BLaER1 (cell line): ENCODE measurements at regions not wholly inside any gene's neighbourhood (a gene's known extent, or its start where the extent isn't known, plus 50 kb on each side); places are given as distances from the start of the nearest gene placed in this dataset.
"Not testable (repeated sequence)": the region's sequence is repeated elsewhere in the genome, so short reads cannot be mapped to it uniquely, and the experiment has no call there.

Experiments
- H3K27ac ChIP-seq: shearing (Covaris generic); formaldehyde crosslinking; 2 replicates; pipeline ENCODE4 v1.8.1; 2022
- H3K27me3 ChIP-seq: shearing (Covaris generic); formaldehyde crosslinking; 2 replicates; pipeline ENCODE4 v1.8.1; 2022
- H3K36me3 ChIP-seq: shearing (Covaris generic); formaldehyde crosslinking; 2 replicates; pipeline ENCODE4 v1.8.1; 2022
- H3K4me1 ChIP-seq: shearing (Covaris generic); formaldehyde crosslinking; 2 replicates; pipeline ENCODE4 v1.8.1; 2022
- H3K4me2 ChIP-seq: shearing (Covaris generic); formaldehyde crosslinking; 2 replicates; pipeline ENCODE4 v1.8.1; 2022
- H3K4me3 ChIP-seq: shearing (Covaris generic); formaldehyde crosslinking; 2 replicates; pipeline ENCODE4 v1.8.1; 2022
- H3K9ac ChIP-seq: shearing (Covaris generic); formaldehyde crosslinking; 2 replicates; pipeline ENCODE4 v1.8.1; 2022
- H3K9me3 ChIP-seq: shearing (Covaris generic); formaldehyde crosslinking; 2 replicates; pipeline ENCODE4 v1.8.1; 2022
- H4K20me1 ChIP-seq: shearing (Covaris generic); formaldehyde crosslinking; 2 replicates; pipeline ENCODE4 v1.8.1; 2022
- Cebpa-rat ChIP-seq: shearing (Covaris generic); IDR thresholded peaks from 2 replicates; pipeline ENCODE4 v1.8.1; 2022

DNA sequence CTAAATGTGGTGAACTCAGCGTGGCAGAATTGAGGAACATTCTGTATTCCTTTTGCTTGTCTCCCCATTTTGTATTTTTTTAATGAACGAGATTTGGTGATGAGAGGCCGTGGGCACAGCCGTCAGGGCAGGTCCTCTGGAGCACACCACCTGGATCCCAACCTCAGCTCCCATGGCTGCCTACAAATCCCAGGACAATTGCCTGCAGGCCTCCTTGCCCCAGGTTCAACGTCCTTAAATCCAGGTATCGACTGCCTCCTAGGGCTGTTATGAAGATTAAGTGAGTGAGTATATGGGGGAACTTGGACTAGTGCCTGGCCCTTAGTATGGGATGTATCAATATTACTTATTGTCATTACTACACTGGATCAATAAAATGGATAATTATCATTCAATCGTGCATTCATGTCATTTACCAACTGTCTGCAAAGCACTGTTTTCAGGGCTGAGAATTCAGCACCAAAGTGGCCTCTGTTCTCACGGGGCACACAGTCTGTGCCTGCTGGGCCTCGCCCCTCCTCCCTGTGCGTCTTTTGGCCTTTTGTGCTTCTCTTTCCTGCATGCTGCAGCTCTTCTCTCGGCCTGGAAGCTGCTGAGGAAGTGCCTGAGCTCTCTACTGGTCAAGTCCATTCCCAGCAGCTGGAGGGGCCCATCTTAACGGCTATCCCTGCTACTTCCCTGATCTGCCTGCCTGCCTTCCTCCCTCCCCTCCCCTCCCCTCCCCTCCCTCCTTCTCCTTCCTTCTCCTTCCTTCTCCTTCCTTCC lies 1343.7 kb downstream of the BRD1 start:
- H4K20me1 ChIP-seq = no peaks in the 10 kb centered on the region; the same call in 1 of the 2 replicates
- H3K4me2 ChIP-seq = no peak overlapping the region
- H3K9ac ChIP-seq = no peak overlapping the region
- no peak overlapping the region for H3K4me3 ChIP-seq
- H3K4me1 ChIP-seq = no peaks in the 10 kb centered on the region
- no peaks in the 10 kb centered on the region for H3K36me3 ChIP-seq
- H3K9me3 ChIP-seq = no peaks in the 10 kb centered on the region
- TF ChIP-seq Cebpa-rat = no peak
- H3K27ac ChIP-seq = no peak overlapping the region
- peaks cover 13% of the 10 kb centered on the region for H3K27me3 ChIP-seq

DNA sequence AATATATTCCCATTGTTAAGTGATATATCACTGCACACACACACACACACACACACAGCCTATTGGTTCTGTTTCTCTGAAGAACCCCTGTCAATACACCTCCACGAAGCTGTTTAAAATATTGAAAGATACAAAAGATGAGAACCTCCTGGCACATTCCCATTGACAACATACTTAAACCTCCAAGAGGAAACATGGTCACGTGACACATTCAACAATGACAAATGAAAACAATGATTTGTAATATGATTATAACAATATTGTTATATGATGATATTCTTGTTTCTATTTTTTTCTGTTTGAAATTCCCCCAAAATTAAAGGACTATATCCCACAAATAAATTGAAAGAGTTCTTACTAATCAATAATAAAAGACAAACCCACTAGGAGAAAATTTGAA lies 1344.9 kb downstream of the BRD1 start:
- no peak for TF ChIP-seq Cebpa-rat
- Histone ChIP-seq H3K27me3 (peaks cover under 1% of the 10 kb centered on the region; the same call in 1 of the 2 replicates), H3K4me3 (no peak overlapping the region), H3K4me2 (no peak overlapping the region), H3K9ac (no peak overlapping the region), H3K36me3 (no peaks in the 10 kb centered on the region), H3K4me1 (no peaks in the 10 kb centered on the region), H3K27ac (no peak overlapping the region), H4K20me1 (no peaks in the 10 kb centered on the region; the same call in 1 of the 2 replicates), H3K9me3 (no peaks in the 10 kb centered on the region)

GRCh38 chr22:48482198-48482597 lies 1345.5 kb downstream of the BRD1 start:
- not testable (repeated sequence) for H4K20me1 ChIP-seq, H3K4me2 ChIP-seq, H3K27me3 ChIP-seq, H3K4me3 ChIP-seq, H3K9ac ChIP-seq, H3K36me3 ChIP-seq, H3K9me3 ChIP-seq, H3K27ac ChIP-seq, H3K4me1 ChIP-seq

- no peaks in the 10 kb centered on the region for H4K20me1 ChIP-seq
- H3K27ac ChIP-seq = no peak overlapping the region
Observed at GRCh38 chr22:48481748-48482147, 1345.9 kb downstream of the BRD1 start.

GRCh38 chr22:48478529-48479265 lies 1349.0 kb downstream of the BRD1 start:
- Histone ChIP-seq H3K36me3 (no peaks in the 10 kb centered on the region), H3K27ac (no peak overlapping the region), H4K20me1 (no peaks in the 10 kb centered on the region), H3K27me3 (no peaks in the 10 kb centered on the region), H3K4me3 (no peak overlapping the region), H3K4me1 (no peaks in the 10 kb centered on the region), H3K9me3 (no peaks in the 10 kb centered on the region), H3K9ac (no peak overlapping the region), H3K4me2 (no peak overlapping the region)
- TF ChIP-seq Cebpa-rat = no peak

More at GRCh38 chr22:48481748-48482147, 1345.9 kb downstream of the BRD1 start:
- Histone ChIP-seq H3K9me3 (no peaks in the 10 kb centered on the region), H3K4me1 (no peaks in the 10 kb centered on the region), H3K4me3 (no peak overlapping the region), H3K4me2 (no peak overlapping the region), H3K9ac (no peak overlapping the region), H3K27me3 (no peaks in the 10 kb centered on the region), H3K36me3 (no peaks in the 10 kb centered on the region)
- TF ChIP-seq Cebpa-rat = no peak

DNA sequence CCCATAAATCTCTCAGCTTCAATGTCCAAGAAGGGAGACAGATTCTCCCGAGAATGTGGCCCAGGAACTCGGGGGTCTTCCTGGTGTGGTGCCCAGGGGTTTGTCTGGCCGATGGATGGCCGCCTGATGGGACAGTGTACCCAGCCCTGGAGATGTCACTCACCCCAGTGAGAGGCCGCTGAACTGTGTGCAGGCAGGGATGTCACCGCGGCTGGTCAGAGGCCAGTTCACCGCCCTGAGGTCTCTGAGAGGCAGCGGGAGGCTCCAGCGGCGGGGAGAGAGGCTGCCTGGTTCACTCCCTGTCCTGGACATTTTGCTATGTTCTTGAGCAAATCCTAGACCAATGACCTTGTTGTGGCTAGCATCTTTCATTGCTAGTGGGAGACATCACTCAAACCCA lies 1349.5 kb downstream of the BRD1 start:
- Histone ChIP-seq H3K4me1 (no peaks in the 10 kb centered on the region), H4K20me1 (no peaks in the 10 kb centered on the region), H3K4me3 (no peak overlapping the region), H3K36me3 (no peaks in the 10 kb centered on the region), H3K9me3 (no peaks in the 10 kb centered on the region), H3K9ac (no peak overlapping the region), H3K27me3 (no peaks in the 10 kb centered on the region), H3K4me2 (no peak overlapping the region), H3K27ac (no peak overlapping the region)
- TF ChIP-seq Cebpa-rat = no peak

DNA sequence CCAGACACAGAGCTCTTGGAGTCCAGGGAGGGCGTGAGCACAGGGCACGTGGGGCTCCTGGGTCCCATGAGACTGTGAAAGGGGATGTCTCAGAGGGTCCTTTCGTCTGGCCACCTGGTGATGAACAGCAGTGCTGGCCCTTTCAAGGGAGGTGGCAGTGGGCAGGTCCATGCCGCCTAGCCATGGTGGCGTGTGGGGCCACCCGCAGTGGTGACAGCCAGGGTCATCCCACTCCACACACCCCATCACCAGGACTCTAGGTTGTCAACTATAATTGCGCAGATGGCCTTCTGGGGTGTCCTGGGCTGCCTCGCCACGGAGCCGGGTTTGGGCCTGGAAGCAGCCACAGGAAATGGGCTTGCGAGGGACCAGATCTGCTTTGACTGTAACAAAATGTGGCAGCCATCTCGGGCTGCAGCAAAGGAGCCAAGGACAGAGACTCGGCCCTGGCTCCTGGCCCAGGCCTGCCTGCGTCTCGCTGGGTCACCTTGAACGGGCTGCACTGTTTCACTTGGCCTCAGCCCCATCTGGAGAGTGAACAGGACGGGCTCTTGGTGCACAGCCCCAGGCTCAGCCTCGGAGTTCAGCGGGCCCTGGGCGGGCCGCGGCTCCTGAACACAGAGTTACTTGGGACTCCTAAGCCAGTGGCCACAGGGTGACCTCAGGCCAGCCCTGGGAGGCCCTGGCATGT lies 1350.5 kb downstream of the BRD1 start:
- Histone ChIP-seq H3K4me3 (no peak overlapping the region), H3K4me1 (no peaks in the 10 kb centered on the region), H3K36me3 (no peaks in the 10 kb centered on the region), H3K4me2 (no peak overlapping the region), H3K27me3 (no peaks in the 10 kb centered on the region), H3K9ac (no peak overlapping the region), H3K9me3 (no peaks in the 10 kb centered on the region), H3K27ac (no peak overlapping the region), H4K20me1 (no peaks in the 10 kb centered on the region)
- no peak for TF ChIP-seq Cebpa-rat

DNA sequence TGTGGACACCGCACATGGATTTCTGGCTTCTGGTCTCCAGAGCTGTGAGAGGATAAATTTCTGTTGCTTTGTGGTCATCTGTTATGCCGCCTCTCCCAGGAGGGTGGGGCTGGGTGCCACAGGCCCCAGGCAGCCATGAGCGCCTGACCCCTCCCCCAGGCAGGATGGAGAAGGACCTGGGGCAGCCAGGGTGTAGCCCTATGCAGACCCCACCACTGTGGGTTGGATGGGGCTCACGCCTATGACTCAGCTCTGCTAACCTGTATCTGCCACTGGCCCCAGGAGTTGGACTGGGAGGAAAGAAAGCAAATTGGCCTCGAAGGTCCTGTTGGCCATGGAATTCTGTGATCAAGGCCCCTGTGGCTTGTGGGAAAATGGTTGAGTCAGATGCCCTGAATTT lies 1351.1 kb downstream of the BRD1 start:
- Histone ChIP-seq H4K20me1 (no peaks in the 10 kb centered on the region), H3K9me3 (no peaks in the 10 kb centered on the region), H3K27me3 (no peaks in the 10 kb centered on the region), H3K27ac (no peak overlapping the region), H3K36me3 (no peaks in the 10 kb centered on the region), H3K4me2 (no peak overlapping the region), H3K9ac (no peak overlapping the region), H3K4me1 (no peaks in the 10 kb centered on the region), H3K4me3 (no peak overlapping the region)
- no peak for TF ChIP-seq Cebpa-rat

- H3K36me3 ChIP-seq = no peaks in the 10 kb centered on the region
- H3K4me3 ChIP-seq = no peak overlapping the region
- no peaks in the 10 kb centered on the region for H3K27me3 ChIP-seq
- H3K4me2 ChIP-seq = no peak overlapping the region
- H3K9me3 ChIP-seq = no peaks in the 10 kb centered on the region
- H4K20me1 ChIP-seq = no peaks in the 10 kb centered on the region
- no peak for TF ChIP-seq Cebpa-rat
- H3K4me1 ChIP-seq = no peaks in the 10 kb centered on the region
- H3K9ac ChIP-seq = no peak overlapping the region
- H3K27ac ChIP-seq = no peak overlapping the region
Observed at GRCh38 chr22:48475661-48476345, 1351.9 kb downstream of the BRD1 start.
